ENCODE measurements at regions not wholly inside any gene's neighbourhood (a gene's known extent, or its start where the extent isn't known, plus 50 kb on each side); places are given as distances from the start of the nearest gene placed in this dataset.

- no peaks in the 10 kb centered on the region for H3K9me3 ChIP-seq (replicated peaks; ENCODE audit: control insufficient read depth, insufficient read depth, low read length)
- H3K27me3 ChIP-seq (replicated peaks in 1 of 2; ENCODE audit: control insufficient read depth in 2 of 2, insufficient read depth in 2 of 2, low read length in 1 of 2) = no peaks in the 10 kb centered on the region
- no peaks in the 10 kb centered on the region for H4K20me1 ChIP-seq (ENCODE audit: control insufficient read depth, insufficient read depth)
- ATAC-seq (no peak), DNase-seq (ENCODE audit: low read depth, low spot score) (no peak), FAIRE-seq (no peak)
- no peak overlapping the region for H2AFZ ChIP-seq (ENCODE audit: control insufficient read depth, low read depth, low read length)
- no peak overlapping the region for H3K4me2 ChIP-seq (ENCODE audit: control insufficient read depth, insufficient read depth)
- ChIA-PET POLR2A (no interaction called here), SMC1A (ENCODE audit: uncharacterized antibody, unreplicated experiment) (no interaction called here), CTCF (no interaction called here), RAD21 (ENCODE audit: unreplicated experiment) (no interaction called here)
- H3K79me2 ChIP-seq (ENCODE audit: control insufficient read depth, insufficient read depth, low read length) = no peaks in the 10 kb centered on the region
- H3K27ac ChIP-seq (ENCODE audit: control insufficient read depth, insufficient read depth) = no peak overlapping the region
- no TSS peak for BruUV-seq (replicated peaks)
- H3K4me3 ChIP-seq = no peak overlapping the region
- H3K4me1 ChIP-seq (ENCODE audit: control insufficient read depth, insufficient read depth, low read length) = no peaks in the 10 kb centered on the region
- in situ Hi-C loops (cut with MboI) (no loop called here), intact Hi-C loops (cut with micrococcal nuclease; ENCODE audit: unreplicated experiment) (no loop called here)
- no peak overlapping the region for H3K9ac ChIP-seq (ENCODE audit: control insufficient read depth, insufficient read depth, low read length)
- H3K36me3 ChIP-seq (ENCODE audit: control insufficient read depth in 2 of 2, insufficient read depth in 2 of 2, low read length in 1 of 2) = no peaks in the 10 kb centered on the region
- TF ChIP-seq IRF3 (IDR thresholded peaks at IDR 0.05) = no peak
- TF ChIP-seq, protein P1, sequence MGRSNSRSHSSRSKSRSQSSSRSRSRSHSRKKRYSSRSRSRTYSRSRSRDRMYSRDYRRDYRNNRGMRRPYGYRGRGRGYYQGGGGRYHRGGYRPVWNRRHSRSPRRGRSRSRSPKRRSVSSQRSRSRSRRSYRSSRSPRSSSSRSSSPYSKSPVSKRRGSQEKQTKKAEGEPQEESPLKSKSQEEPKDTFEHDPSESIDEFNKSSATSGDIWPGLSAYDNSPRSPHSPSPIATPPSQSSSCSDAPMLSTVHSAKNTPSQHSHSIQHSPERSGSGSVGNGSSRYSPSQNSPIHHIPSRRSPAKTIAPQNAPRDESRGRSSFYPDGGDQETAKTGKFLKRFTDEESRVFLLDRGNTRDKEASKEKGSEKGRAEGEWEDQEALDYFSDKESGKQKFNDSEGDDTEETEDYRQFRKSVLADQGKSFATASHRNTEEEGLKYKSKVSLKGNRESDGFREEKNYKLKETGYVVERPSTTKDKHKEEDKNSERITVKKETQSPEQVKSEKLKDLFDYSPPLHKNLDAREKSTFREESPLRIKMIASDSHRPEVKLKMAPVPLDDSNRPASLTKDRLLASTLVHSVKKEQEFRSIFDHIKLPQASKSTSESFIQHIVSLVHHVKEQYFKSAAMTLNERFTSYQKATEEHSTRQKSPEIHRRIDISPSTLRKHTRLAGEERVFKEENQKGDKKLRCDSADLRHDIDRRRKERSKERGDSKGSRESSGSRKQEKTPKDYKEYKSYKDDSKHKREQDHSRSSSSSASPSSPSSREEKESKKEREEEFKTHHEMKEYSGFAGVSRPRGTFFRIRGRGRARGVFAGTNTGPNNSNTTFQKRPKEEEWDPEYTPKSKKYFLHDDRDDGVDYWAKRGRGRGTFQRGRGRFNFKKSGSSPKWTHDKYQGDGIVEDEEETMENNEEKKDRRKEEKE (IDR thresholded peaks at IDR 0.05) = no peak
- TF ChIP-seq, protein P2, sequence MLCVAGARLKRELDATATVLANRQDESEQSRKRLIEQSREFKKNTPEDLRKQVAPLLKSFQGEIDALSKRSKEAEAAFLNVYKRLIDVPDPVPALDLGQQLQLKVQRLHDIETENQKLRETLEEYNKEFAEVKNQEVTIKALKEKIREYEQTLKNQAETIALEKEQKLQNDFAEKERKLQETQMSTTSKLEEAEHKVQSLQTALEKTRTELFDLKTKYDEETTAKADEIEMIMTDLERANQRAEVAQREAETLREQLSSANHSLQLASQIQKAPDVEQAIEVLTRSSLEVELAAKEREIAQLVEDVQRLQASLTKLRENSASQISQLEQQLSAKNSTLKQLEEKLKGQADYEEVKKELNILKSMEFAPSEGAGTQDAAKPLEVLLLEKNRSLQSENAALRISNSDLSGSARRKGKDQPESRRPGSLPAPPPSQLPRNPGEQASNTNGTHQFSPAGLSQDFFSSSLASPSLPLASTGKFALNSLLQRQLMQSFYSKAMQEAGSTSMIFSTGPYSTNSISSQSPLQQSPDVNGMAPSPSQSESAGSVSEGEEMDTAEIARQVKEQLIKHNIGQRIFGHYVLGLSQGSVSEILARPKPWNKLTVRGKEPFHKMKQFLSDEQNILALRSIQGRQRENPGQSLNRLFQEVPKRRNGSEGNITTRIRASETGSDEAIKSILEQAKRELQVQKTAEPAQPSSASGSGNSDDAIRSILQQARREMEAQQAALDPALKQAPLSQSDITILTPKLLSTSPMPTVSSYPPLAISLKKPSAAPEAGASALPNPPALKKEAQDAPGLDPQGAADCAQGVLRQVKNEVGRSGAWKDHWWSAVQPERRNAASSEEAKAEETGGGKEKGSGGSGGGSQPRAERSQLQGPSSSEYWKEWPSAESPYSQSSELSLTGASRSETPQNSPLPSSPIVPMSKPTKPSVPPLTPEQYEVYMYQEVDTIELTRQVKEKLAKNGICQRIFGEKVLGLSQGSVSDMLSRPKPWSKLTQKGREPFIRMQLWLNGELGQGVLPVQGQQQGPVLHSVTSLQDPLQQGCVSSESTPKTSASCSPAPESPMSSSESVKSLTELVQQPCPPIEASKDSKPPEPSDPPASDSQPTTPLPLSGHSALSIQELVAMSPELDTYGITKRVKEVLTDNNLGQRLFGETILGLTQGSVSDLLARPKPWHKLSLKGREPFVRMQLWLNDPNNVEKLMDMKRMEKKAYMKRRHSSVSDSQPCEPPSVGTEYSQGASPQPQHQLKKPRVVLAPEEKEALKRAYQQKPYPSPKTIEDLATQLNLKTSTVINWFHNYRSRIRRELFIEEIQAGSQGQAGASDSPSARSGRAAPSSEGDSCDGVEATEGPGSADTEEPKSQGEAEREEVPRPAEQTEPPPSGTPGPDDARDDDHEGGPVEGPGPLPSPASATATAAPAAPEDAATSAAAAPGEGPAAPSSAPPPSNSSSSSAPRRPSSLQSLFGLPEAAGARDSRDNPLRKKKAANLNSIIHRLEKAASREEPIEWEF (IDR thresholded peaks at IDR 0.05; ENCODE audit: insufficient replicate concordance, low read depth, low read length) = no peak
- no peak for TF ChIP-seq TBL1XR1 (IDR thresholded peaks at IDR 0.05; ENCODE audit: low read depth, low read length)
- no peak for TF ChIP-seq EP300 (IDR thresholded peaks at IDR 0.05; ENCODE audit: borderline replicate concordance in 1 of 2, control insufficient read depth in 1 of 2, low read depth in 2 of 2, low read length in 2 of 2)
- no peak for TF ChIP-seq CBFB (IDR thresholded peaks at IDR 0.05; ENCODE audit: low read depth)
- TF ChIP-seq, protein P3, sequence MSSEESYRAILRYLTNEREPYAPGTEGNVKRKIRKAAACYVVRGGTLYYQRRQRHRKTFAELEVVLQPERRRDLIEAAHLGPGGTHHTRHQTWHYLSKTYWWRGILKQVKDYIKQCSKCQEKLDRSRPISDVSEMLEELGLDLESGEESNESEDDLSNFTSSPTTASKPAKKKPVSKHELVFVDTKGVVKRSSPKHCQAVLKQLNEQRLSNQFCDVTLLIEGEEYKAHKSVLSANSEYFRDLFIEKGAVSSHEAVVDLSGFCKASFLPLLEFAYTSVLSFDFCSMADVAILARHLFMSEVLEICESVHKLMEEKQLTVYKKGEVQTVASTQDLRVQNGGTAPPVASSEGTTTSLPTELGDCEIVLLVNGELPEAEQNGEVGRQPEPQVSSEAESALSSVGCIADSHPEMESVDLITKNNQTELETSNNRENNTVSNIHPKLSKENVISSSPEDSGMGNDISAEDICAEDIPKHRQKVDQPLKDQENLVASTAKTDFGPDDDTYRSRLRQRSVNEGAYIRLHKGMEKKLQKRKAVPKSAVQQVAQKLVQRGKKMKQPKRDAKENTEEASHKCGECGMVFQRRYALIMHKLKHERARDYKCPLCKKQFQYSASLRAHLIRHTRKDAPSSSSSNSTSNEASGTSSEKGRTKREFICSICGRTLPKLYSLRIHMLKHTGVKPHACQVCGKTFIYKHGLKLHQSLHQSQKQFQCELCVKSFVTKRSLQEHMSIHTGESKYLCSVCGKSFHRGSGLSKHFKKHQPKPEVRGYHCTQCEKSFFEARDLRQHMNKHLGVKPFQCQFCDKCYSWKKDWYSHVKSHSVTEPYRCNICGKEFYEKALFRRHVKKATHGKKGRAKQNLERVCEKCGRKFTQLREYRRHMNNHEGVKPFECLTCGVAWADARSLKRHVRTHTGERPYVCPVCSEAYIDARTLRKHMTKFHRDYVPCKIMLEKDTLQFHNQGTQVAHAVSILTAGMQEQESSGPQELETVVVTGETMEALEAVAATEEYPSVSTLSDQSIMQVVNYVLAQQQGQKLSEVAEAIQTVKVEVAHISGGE (CRISPR knock-in tag; IDR thresholded peaks at IDR 0.05) = no peak
- TF ChIP-seq GABPA (IDR thresholded peaks at IDR 0.05; ENCODE audit: low read depth) = no peak
- TF ChIP-seq E4F1 (IDR thresholded peaks at IDR 0.05; ENCODE audit: borderline replicate concordance, partially characterized antibody) = no peak
Observed at GRCh38 chr3:162956711-162957110, 1460.1 kb downstream of the OTOL1 start.
